ENCODE measurements at regions not wholly inside any gene's neighbourhood (a gene's known extent, or its start where the extent isn't known, plus 50 kb on each side); places are given as distances from the start of the nearest gene placed in this dataset.
"Not testable (repeated sequence)": the region's sequence is repeated elsewhere in the genome, so short reads cannot be mapped to it uniquely, and the experiment has no call there.

DNA sequence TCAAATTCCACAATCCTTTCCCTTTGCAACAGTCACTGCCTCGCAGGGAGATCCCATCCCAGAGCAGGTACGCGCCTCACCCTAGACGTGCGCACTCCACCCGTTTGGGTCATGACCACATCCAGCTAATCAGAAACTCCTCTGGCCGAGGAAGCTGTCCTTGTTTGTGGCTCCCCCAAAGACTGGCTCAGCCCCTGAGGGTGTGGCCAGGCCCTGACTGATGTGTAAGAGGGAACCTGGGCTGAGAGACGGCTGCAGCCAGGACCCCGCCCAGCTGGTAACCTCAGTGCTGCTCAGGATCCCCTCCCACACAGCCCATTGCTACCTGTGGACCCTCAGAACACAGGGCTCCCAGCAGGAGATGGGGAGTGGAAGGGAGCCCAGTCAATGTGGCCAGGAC, 183.2 kb upstream of the SFSWAP start:
- no peak for DNase-seq
- H3K36me3 ChIP-seq (replicated peaks; ENCODE audit: control insufficient read depth, insufficient read depth, low read length): no peaks in the 10 kb centered on the region
- H3K4me3 ChIP-seq (ENCODE audit: insufficient read depth, low read depth, low read length): no peak overlapping the region
- H3K27me3 ChIP-seq (ENCODE audit: control insufficient read depth, insufficient read depth, low read length): no peaks in the 10 kb centered on the region

DNA sequence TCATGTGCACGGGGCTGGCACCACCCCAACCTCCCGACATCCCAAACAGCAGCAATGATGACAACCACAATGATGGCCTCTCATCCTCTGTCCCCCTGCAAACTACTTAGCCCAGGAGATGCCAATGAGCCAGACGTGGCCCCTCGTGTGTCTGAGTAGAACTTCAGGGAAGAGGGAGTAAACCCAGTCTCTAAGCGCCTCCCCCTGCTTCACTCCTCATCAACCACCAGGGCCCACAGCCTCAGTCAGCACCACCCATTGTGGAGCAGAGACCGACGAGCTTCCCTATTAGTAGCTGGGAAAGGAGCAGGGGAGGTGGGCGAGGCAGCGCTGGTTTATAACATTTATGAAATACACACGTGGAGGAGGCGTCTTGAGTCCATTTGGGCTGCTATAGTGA, 182.7 kb upstream of the SFSWAP start:
- DNase-seq: peak; percentile 57
- Histone ChIP-seq H3K27me3 (ENCODE audit: control insufficient read depth, insufficient read depth, low read length) (no peaks in the 10 kb centered on the region), H3K4me3 (ENCODE audit: insufficient read depth, low read depth, low read length) (no peak overlapping the region), H3K36me3 (replicated peaks; ENCODE audit: control insufficient read depth, insufficient read depth, low read length) (no peaks in the 10 kb centered on the region)

DNA sequence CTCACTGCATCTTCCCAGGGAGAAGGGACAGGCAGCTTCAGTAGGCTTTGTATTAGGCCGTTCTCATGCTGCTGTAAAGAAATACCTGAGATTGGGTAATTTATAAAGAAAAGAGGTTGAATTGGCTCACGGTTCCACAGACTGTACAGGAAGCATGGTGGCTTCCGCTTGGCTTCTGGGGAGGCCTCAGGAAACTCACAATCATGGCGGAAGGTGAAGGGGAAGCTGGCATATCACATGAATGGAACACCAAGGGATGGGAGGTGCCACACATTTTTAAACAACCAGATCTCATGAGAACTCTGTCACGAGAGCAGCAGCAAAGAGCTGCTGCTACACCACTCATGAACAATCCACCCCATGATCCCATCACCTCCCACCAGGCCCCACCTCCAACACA, 182.2 kb upstream of the SFSWAP start:
- H3K36me3 ChIP-seq (replicated peaks; ENCODE audit: control insufficient read depth, insufficient read depth, low read length): no peaks in the 10 kb centered on the region
- no peak overlapping the region for H3K4me3 ChIP-seq (ENCODE audit: insufficient read depth, low read depth, low read length)
- DNase-seq: no peak
- H3K27me3 ChIP-seq (ENCODE audit: control insufficient read depth, insufficient read depth, low read length): no peaks in the 10 kb centered on the region

DNA sequence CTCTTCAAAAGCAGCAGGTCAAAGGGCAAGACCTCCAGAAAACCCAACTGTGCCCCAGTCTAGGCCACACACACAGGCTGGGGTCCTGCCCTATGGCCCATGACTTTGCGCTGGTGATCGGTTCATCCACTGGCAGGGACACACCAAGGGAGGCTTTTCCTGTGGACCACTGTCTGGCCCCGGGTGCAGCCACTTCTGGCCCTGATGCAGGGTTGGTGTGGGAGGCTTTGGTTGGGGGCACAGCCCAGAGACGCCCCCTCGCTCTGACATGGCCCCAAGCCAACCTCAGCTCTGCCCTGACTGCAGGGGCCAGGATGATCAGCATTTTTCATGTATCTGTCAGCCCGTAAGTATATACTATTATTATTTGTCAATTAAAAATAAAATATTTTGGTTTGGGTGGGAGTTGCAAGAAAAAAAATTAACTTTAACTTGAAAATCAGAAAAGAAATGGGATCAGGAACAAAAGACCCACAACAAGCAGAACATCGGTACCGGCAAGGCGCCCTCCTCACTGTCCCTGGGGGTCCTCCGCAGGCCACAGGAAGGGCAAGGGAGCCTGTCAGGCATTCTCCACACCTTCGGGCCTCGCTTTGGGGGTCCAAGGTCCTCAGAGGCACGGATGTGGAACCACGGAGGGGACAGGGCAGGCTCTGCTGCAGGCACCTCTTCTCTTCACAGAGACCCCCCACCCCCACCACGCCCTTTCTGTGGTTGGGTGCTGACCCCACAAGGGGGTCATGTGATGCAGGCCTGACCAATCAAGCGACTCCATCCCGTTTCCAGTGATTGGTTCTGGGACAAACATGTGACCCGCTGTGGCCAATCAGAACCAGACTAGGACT, 181.5 kb upstream of the SFSWAP start:
- no peak overlapping the region for H3K4me3 ChIP-seq (ENCODE audit: insufficient read depth, low read depth, low read length)
- no peak for DNase-seq
- H3K36me3 ChIP-seq (replicated peaks; ENCODE audit: control insufficient read depth, insufficient read depth, low read length): no peaks in the 10 kb centered on the region
- no peaks in the 10 kb centered on the region for H3K27me3 ChIP-seq (ENCODE audit: control insufficient read depth, insufficient read depth, low read length)

DNA sequence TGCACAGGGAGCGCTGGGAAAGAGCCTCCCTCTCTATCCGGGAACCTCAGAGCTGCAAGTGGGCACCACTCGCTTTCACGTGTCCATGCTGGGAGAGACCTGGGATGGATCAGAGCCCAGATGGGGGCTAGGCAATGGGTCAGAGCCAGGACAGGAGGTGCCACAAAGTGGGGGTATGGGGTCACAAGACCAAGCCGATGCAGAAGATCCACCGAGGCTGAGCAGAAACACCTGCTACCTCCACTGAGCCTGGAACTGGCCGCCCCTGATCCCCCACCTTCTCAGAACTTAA, 180.9 kb upstream of the SFSWAP start:
- no peaks in the 10 kb centered on the region for H3K27me3 ChIP-seq (ENCODE audit: control insufficient read depth, insufficient read depth, low read length)
- DNase-seq: no peak
- no peak overlapping the region for H3K4me3 ChIP-seq (ENCODE audit: insufficient read depth, low read depth, low read length)
- H3K36me3 ChIP-seq (replicated peaks; ENCODE audit: control insufficient read depth, insufficient read depth, low read length): no peaks in the 10 kb centered on the region

DNA sequence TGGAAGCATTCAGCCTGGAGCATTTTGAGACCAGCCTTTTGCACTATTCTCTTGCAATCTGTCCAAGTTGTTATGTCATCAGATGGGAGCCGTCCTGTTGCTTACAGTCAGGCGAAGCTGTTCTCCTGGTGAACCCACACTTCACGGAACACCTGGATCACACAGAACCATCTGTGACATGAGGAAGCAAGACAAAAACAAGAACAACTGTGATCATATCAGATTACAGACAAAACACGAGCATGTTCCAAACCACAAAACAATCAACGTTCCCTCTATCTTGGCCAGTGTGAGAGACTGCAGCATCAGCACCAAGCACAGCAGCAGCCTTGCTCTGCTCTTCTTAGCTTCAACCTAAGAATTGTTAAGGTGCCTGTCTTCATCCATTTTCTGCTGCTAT, 180.5 kb upstream of the SFSWAP start:
- H3K27me3 ChIP-seq (ENCODE audit: control insufficient read depth, insufficient read depth, low read length): no peaks in the 10 kb centered on the region
- no peak overlapping the region for H3K4me3 ChIP-seq (ENCODE audit: insufficient read depth, low read depth, low read length)
- DNase-seq: no peak
- H3K36me3 ChIP-seq (replicated peaks; ENCODE audit: control insufficient read depth, insufficient read depth, low read length): no peaks in the 10 kb centered on the region

DNA sequence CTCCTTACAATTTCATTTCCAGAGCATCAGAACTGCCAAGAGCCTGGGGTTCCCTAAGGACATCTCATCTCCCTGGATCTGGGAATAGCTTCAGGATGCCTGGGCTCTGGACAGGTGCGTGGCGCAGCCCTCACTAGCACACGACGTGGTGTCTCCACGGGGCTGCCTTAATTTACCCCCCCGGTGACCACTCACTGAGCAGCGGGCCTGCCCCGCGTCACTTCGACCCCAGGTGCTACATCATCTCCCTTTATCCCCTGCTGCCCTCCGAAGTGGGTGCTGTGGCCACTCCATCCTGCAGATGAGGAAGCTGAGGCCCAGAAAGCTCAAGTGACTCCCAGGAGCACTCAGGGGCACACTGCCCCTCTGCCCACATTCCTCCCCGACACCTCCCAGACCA, 177.8 kb upstream of the SFSWAP start:
- Histone ChIP-seq H3K27me3 (ENCODE audit: control insufficient read depth, insufficient read depth, low read length) (no peaks in the 10 kb centered on the region), H3K36me3 (replicated peaks; ENCODE audit: control insufficient read depth, insufficient read depth, low read length) (no peaks in the 10 kb centered on the region), H3K4me3 (ENCODE audit: insufficient read depth, low read depth, low read length) (no peak overlapping the region)
- DNase-seq: peak; percentile 7

DNA sequence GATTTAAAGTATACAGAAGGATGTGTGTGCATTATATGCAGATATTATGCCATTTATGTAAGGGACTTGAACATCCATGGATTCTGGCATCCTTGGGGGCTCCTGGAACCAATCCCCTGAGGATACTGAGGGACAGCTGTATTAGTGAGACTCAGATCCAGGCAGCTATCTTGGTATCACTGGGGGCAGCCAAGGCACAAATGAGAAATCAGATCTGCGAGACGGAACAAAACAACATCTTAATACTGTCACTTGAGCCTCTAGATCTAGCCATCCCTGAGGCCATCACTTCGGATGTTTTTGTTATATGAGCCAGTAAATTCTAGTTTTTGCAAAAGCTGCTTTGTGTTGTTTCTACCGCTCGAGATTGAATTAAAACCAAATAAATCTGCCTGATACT, 175.1 kb upstream of the SFSWAP start:
- Histone ChIP-seq H3K4me3 (ENCODE audit: insufficient read depth, low read depth, low read length) (no peak overlapping the region), H3K27me3 (ENCODE audit: control insufficient read depth, insufficient read depth, low read length) (no peaks in the 10 kb centered on the region), H3K36me3 (replicated peaks; ENCODE audit: control insufficient read depth, insufficient read depth, low read length) (no peaks in the 10 kb centered on the region)
- DNase-seq: no peak

DNA sequence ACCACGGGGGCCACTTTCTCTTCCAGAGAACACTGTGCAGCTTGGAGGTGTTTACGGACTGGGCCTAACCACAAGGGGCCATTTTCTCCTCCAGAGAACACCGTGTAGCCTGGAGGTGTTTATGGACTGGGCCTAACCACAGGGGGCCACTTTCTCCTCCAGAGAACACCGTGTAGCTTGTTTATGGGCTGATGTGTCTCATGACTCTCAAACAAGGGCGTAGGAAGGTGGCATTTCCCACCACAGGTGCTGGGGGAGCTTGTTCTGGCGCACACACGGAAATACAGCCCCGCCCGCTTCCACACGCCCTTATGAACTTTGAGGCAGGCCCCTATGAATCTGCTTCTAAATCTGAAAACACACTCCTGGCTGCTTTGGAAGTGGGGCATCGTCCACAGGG, 174.6 kb upstream of the SFSWAP start:
- Histone ChIP-seq H3K36me3 (replicated peaks; ENCODE audit: control insufficient read depth, insufficient read depth, low read length) (no peaks in the 10 kb centered on the region), H3K27me3 (ENCODE audit: control insufficient read depth, insufficient read depth, low read length) (no peaks in the 10 kb centered on the region), H3K4me3 (ENCODE audit: insufficient read depth, low read depth, low read length) (no peak overlapping the region)
- peak; percentile 19 for DNase-seq

DNA sequence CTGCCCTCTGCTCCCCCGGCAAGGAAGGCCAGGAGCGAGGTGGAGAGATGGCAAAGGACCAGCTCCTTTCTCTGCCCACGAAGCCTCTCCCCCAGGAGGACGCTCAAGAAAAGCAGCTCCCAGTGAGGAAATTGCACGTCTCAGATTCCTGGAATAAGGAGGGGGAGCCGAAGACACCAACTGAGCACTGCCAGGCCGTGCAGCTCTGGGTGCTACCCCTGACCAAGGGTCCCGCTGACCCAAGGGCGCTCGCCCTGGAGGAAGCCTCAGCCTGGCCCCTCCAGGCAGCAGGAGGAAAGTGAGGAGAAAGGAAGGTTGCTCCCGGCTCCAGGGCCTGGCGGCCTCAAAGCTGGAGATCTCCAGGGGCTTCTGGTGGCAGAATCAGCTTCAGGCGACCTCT, 174.1 kb upstream of the SFSWAP start:
- Histone ChIP-seq H3K4me3 (ENCODE audit: insufficient read depth, low read depth, low read length) (no peak overlapping the region), H3K36me3 (replicated peaks; ENCODE audit: control insufficient read depth, insufficient read depth, low read length) (no peaks in the 10 kb centered on the region), H3K27me3 (ENCODE audit: control insufficient read depth, insufficient read depth, low read length) (no peaks in the 10 kb centered on the region)
- peak; percentile 30 for DNase-seq

DNA sequence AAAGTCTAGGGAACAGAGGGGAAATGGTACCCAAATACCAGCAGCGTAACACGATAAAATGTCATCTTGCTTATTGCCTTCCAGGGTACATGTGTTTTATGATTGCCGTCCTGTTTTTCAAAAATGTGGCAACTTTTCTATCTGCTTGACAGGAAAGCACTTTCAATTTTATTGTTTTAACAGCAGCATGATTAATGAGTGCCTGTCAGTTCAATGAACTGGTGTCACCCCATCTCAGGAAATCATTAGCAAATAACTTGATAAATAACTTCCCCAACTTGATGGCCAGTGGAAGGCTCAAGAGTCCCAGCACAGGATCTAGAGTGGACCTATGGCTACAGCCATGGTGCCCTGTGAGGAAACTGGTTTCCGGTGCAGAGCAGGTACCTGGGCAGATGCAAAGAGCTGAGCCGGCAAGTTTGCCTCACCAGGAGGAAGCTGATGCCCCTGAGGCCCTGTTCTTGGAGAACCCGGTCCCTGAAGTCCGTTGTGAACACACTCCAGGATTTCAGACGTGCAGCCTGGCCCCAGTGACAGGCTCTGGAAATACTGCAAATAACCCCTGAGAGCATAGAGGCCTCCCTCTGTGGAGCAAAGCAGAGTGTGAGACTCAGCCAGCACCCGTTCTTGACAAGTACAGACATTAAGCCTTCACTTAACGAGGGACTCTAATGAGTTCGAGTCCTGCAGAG, 173.5 kb upstream of the SFSWAP start:
- H3K4me3 ChIP-seq (ENCODE audit: insufficient read depth, low read depth, low read length): no peak overlapping the region
- no peaks in the 10 kb centered on the region for H3K36me3 ChIP-seq (replicated peaks; ENCODE audit: control insufficient read depth, insufficient read depth, low read length)
- H3K27me3 ChIP-seq (ENCODE audit: control insufficient read depth, insufficient read depth, low read length): no peaks in the 10 kb centered on the region
- peak; percentile 10 for DNase-seq

DNA sequence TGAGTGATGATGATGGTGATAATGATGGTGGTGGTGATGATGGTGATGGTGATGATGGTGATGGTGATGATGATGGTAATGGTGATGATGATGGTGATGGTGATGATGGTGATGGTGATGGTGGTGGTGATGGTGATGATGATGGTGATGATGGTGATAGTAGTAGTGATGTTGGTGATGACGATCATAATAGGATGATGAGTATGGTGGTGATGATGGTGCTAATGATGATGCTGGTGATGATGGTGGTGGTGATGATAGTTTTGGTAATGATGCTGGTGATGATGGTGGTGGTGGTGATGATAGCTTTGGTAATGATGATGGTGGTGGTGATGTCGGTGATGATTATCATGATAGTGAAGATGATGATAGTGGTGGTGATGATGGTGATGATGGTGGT, 171.5 kb upstream of the SFSWAP start:
- Histone ChIP-seq H3K27me3 (ENCODE audit: control insufficient read depth, insufficient read depth, low read length) (no peaks in the 10 kb centered on the region), H3K4me3 (ENCODE audit: insufficient read depth, low read depth, low read length) (no peak overlapping the region), H3K36me3 (replicated peaks; ENCODE audit: control insufficient read depth, insufficient read depth, low read length) (no peaks in the 10 kb centered on the region)
- DNase-seq: no peak

DNA sequence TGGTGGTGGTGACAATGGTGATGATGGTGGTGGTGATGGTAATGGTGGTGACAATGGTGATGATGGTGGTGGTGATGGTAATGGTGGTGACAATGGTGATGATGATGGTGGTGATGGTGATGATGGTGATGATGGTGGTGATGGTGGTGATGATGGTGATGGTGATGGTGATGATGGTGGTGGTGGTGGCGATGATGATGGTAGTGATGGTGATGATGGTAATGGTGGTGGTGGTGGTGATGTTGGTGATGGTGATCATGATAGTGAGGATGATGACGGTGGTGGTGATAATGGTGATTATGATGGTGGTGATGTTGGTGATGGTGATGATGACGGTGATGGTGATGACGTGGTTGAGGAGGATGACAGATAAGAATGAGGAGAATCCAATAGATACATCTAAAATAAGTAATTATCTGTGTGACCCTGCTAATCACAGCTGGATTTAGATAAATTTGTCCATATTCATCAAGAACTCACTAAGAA, 170.7 kb upstream of the SFSWAP start:
- Histone ChIP-seq H3K4me3 (ENCODE audit: insufficient read depth, low read depth, low read length) (no peak overlapping the region), H3K36me3 (replicated peaks; ENCODE audit: control insufficient read depth, insufficient read depth, low read length) (no peaks in the 10 kb centered on the region), H3K27me3 (ENCODE audit: control insufficient read depth, insufficient read depth, low read length) (no peaks in the 10 kb centered on the region)
- no peak for DNase-seq

DNA sequence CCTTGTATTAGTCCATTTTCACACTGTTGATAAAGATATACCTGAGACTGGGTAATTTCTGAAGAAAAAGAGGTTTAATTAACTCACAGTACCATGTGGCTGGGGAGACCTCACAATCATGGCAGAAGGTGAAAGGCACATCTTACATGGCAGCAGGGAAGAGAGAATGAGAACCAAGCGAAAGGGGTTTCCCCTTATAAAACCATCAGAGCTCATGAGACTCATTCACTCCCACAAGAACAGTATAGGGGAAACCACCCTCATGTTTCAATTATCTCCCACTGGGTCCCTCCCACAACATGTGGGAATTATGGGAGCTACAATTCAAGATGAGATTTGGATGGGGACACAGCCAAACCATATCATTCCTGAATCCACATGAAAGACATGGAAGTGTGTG, 169.4 kb upstream of the SFSWAP start:
- H3K4me3 ChIP-seq (ENCODE audit: insufficient read depth, low read depth, low read length); H3K27me3 ChIP-seq (ENCODE audit: control insufficient read depth, insufficient read depth, low read length); DNase-seq; H3K36me3 ChIP-seq (replicated peaks; ENCODE audit: control insufficient read depth, insufficient read depth, low read length): not testable (repeated sequence)

DNA sequence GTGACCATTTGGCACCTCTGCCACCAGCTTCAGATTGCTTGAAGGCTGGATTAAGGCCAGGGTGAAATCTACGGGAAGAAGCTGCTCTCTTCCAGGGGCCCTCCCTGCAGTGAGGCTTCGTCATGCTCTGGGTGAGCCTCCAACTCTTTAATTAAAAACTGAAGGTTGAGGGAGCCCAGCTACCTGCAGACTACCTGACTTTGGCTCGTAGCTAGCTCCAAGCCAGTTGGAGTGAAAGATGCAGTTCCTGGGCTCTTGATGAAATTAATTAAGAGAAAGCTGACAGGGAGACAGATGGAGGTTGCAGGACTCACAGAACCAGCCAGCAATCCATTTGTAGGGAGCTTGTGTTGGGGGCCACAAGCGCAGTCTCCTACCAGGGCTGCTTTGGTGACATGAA, 168.5 kb upstream of the SFSWAP start:
- Histone ChIP-seq H3K4me3 (ENCODE audit: insufficient read depth, low read depth, low read length) (no peak overlapping the region), H3K27me3 (ENCODE audit: control insufficient read depth, insufficient read depth, low read length) (no peaks in the 10 kb centered on the region), H3K36me3 (replicated peaks; ENCODE audit: control insufficient read depth, insufficient read depth, low read length) (no peaks in the 10 kb centered on the region)
- DNase-seq: no peak

All from H7 (cell line).